Fibroblast of skin of right quadriceps (primary cell): ENCODE measurements at regions not wholly inside any gene's neighbourhood (a gene's known extent, or its start where the extent isn't known, plus 50 kb on each side); places are given as distances from the start of the nearest gene placed in this dataset.

Experiments used
- DNase-seq: peaks from one replicate; pipeline ENCODE4 v3.0.0-alpha.2; 2013

- no peak for DNase-seq
Measured at GRCh38 chr2:7476371-7476770, 559.2 kb downstream of the RNF144A start.

- peak; percentile 32 for DNase-seq
Measured at GRCh38 chr2:7479603-7480002, 562.4 kb downstream of the RNF144A start.

- DNase-seq, result no peak
Measured at GRCh38 chr2:7480431-7480830, 563.2 kb downstream of the RNF144A start.

- DNase-seq, result no peak
Measured at GRCh38 chr2:7490672-7491071, 573.5 kb downstream of the RNF144A start.

- DNase-seq, result no peak
Measured at GRCh38 chr2:7492719-7493118, 575.5 kb downstream of the RNF144A start.

GRCh38 chr2:7497178-7497577 is 580.0 kb downstream of the RNF144A start:
- peak; percentile 34 for DNase-seq

GRCh38 chr2:7499018-7499417 is 581.8 kb downstream of the RNF144A start:
- DNase-seq, result no peak

GRCh38 chr2:7502336-7502735 is 585.1 kb downstream of the RNF144A start:
- DNase-seq, result no peak

- DNase-seq, result peak; percentile 87
Measured at GRCh38 chr2:7508296-7508943, 591.2 kb downstream of the RNF144A start.

- DNase-seq, result no peak
Measured at GRCh38 chr2:7510353-7510752, 593.1 kb downstream of the RNF144A start.

- DNase-seq, result no peak
Measured at GRCh38 chr2:7513834-7514233, 596.6 kb downstream of the RNF144A start.

GRCh38 chr2:7515327-7515726 is 598.1 kb downstream of the RNF144A start:
- no peak for DNase-seq

GRCh38 chr2:7516484-7517063 is 599.4 kb downstream of the RNF144A start:
- DNase-seq, result peak; percentile 82

GRCh38 chr2:7517088-7517487 is 599.9 kb downstream of the RNF144A start:
- DNase-seq, result peak; percentile 91

- DNase-seq, result no peak
Measured at GRCh38 chr2:7517851-7518250, 600.6 kb downstream of the RNF144A start.

GRCh38 chr2:7523481-7524120 is 606.4 kb downstream of the RNF144A start:
- peak; percentile 77 for DNase-seq

GRCh38 chr2:7524195-7524594 is 607.0 kb downstream of the RNF144A start:
- DNase-seq, result no peak

GRCh38 chr2:7525746-7526145 is 608.5 kb downstream of the RNF144A start:
- no peak for DNase-seq

GRCh38 chr2:7527165-7527722 is 610.0 kb downstream of the RNF144A start:
- DNase-seq, result no peak

- DNase-seq, result peak; percentile 56
Measured at GRCh38 chr2:7530001-7530400, 612.8 kb downstream of the RNF144A start.

GRCh38 chr2:7539077-7539476 is 621.9 kb downstream of the RNF144A start:
- DNase-seq, result no peak

- peak; percentile 94 for DNase-seq
Measured at GRCh38 chr2:7539760-7540159, 622.5 kb downstream of the RNF144A start.

GRCh38 chr2:7552825-7553570 is 635.8 kb downstream of the RNF144A start:
- DNase-seq, result no peak
